B cell (primary cell): ENCODE measurements at regions not wholly inside any gene's neighbourhood (a gene's known extent, or its start where the extent isn't known, plus 50 kb on each side); places are given as distances from the start of the nearest gene placed in this dataset.

ENCODE experiments used
- ATAC-seq: fragments of 200-7000 bp; cut with Tn5 transposase; one replicate; pipeline ENCODE4 v1.10.0; 2021; ENCODE audit warnings: low read depth, mild to moderate bottlenecking, moderate number of reproducible peaks, moderate library complexity
- CTCF ChIA-PET: fragments of 350-600 bp; sonication (Branson Sonifier 250); formaldehyde crosslinking; loops from one replicate; lab custom pipeline; 2021; ENCODE audit warnings: antibody characterized with exemption, inconsistent platforms; lab: Charles Lee
- POLR2A ChIA-PET: fragments of 350-600 bp; sonication (Branson Sonifier 250); formaldehyde crosslinking; loops from one replicate; lab custom pipeline; 2021; ENCODE audit warnings: antibody characterized with exemption; lab: Charles Lee
- DNase-seq: peaks from one replicate; pipeline ENCODE4 v3.0.0; 2013
- H2AFZ ChIP-seq: 2 replicates; pipeline ENCODE4 v1.6.1; 2012; ENCODE audit warnings: mild to moderate bottlenecking, low read depth, low read length; ENCODE audit not compliant: insufficient read depth, poor library complexity, severe bottlenecking
- H3K27ac ChIP-seq, 2 donors: 1 replicate in 1 of 2; 2 replicates in 1 of 2; pipeline ENCODE4 v1.5.1; 2012 to 2013; ENCODE audit warnings: low read length in 2 of 2, mild to moderate bottlenecking in 2 of 2, moderate library complexity in 1 of 2
- H3K27me3 ChIP-seq, 4 experiments: fragments of 200-600 bp in 1 of 4; sonication (generic) in 1 of 4; replicated peaks in 1 of 4; 1 replicate in 2 of 4; 2 replicates in 2 of 4; pipeline versions ENCODE4 v1.6.1 to v1.7.0; 2013 to 2016; ENCODE audit warnings: low read length in 3 of 4, mild to moderate bottlenecking in 2 of 4, mixed read lengths in 1 of 4, moderate library complexity in 1 of 4; ENCODE audit not compliant: insufficient read depth in 4 of 4, control insufficient read depth in 3 of 4; ENCODE audit errors: control extremely low read depth in 1 of 4
- H3K36me3 ChIP-seq, 2 experiments: replicated peaks in 1 of 2; 1 replicate in 1 of 2; 2 replicates in 1 of 2; pipeline versions ENCODE4 v1.6.1 to v1.7.1; 2013; ENCODE audit warnings: low read length in 1 of 2; ENCODE audit not compliant: insufficient read depth in 2 of 2, control insufficient read depth in 1 of 2; ENCODE audit errors: control extremely low read depth in 1 of 2, extremely low read depth in 1 of 2
- H3K4me1 ChIP-seq, 2 donors: fragments of 200-600 bp in 1 of 2; sonication (generic) in 1 of 2; 1 replicate in 1 of 2; 2 replicates in 1 of 2; pipeline versions ENCODE4 v1.5.1 to v1.6.1; 2013 to 2017; ENCODE audit warnings: low read length in 2 of 2; ENCODE audit not compliant: control insufficient read depth in 2 of 2, insufficient read depth in 2 of 2
- H3K4me2 ChIP-seq: replicated peaks from 2 replicates; pipeline ENCODE3; 2012; ENCODE audit warnings: mild to moderate bottlenecking, low read depth, low read length; ENCODE audit not compliant: poor library complexity, severe bottlenecking
- H3K4me3 ChIP-seq, 5 experiments: fragments of 200-600 bp in 1 of 5; sonication (generic) in 1 of 5; 1 replicate in 3 of 5; 2 replicates in 2 of 5; pipeline versions ENCODE4 v1.5.1 to v1.7.0; 2011 to 2016; ENCODE audit warnings: low read length in 4 of 5, mild to moderate bottlenecking in 4 of 5, low read depth in 2 of 5, control low read depth in 1 of 5, moderate library complexity in 1 of 5; ENCODE audit not compliant: insufficient read depth in 1 of 5; ENCODE audit errors: control extremely low read depth in 1 of 5, extremely low read depth in 1 of 5
- H3K79me2 ChIP-seq: fragments of 200-600 bp; sonication (generic); one replicate; pipeline ENCODE4 v1.6.0; 2016; ENCODE audit warnings: low read length; ENCODE audit not compliant: control insufficient read depth, insufficient read depth
- H3K9ac ChIP-seq: fragments of 200-600 bp; sonication (generic); 2 replicates; pipeline ENCODE4 v1.6.1; 2017; ENCODE audit warnings: mild to moderate bottlenecking, low read length, moderate library complexity
- H3K9me3 ChIP-seq, 3 donors: one replicate each; pipeline versions ENCODE4 v1.6.1 to v1.7.1; 2013; ENCODE audit warnings: low read length in 2 of 3; ENCODE audit not compliant: control insufficient read depth in 2 of 3, insufficient read depth in 1 of 3; ENCODE audit errors: control extremely low read depth in 1 of 3
- H4K20me1 ChIP-seq: 2 replicates; pipeline ENCODE4 v1.6.0; 2012; ENCODE audit warnings: mild to moderate bottlenecking, low read length; ENCODE audit not compliant: insufficient read depth, control insufficient read depth, poor library complexity, severe bottlenecking
- H3K27ac Mint-ChIP-seq: one replicate; pipeline ENCODE4 v1.8.0; 2021; ENCODE audit warnings: mixed read lengths
- H3K27me3 Mint-ChIP-seq: one replicate; pipeline ENCODE4 v1.8.0; 2021; ENCODE audit warnings: mixed read lengths
- H3K4me1 Mint-ChIP-seq: one replicate; pipeline ENCODE4 v1.8.0; 2021; ENCODE audit warnings: mixed read lengths
- H3K4me3 Mint-ChIP-seq: one replicate; pipeline ENCODE4 v1.8.0; 2021; ENCODE audit warnings: mixed read lengths
- H3K9me3 Mint-ChIP-seq: one replicate; pipeline ENCODE4 v1.8.0; 2022; ENCODE audit warnings: mixed read lengths; ENCODE audit not compliant: insufficient read depth
- CTCF ChIP-seq: fragments of 200-600 bp; IDR thresholded peaks from one replicate; pipeline ENCODE4 v1.8.0; 2022; ENCODE audit warnings: antibody characterized with exemption, mild to moderate bottlenecking
- EZH2 ChIP-seq: IDR thresholded peaks from 2 replicates; pipeline ENCODE4 v1.6.1; 2012; ENCODE audit warnings: borderline replicate concordance, low read depth, mild to moderate bottlenecking, moderate library complexity, low read length; ENCODE audit not compliant: insufficient read depth, poor library complexity, severe bottlenecking
- WGBS: methylation state at CpG from one replicate; pipeline ENCODE4 v1.1.5; 2013; ENCODE audit warnings: missing lambda C conversion rate; ENCODE audit not compliant: insufficient coverage; 5-methylcytosine and 5-hydroxymethylcytosine counted together
- intact Hi-C: fragments of 100-400 bp; cut with micrococcal nuclease; formaldehyde crosslinking; loops from one replicate; pipeline ENCODE4 v1.10.0; 2022

- no peak for TF ChIP-seq CTCF
- H3K27me3 Mint-ChIP-seq, result peaks cover 35% of the 10 kb centered on the region
- no peak overlapping the region for H3K4me3 Mint-ChIP-seq
- H3K4me2 ChIP-seq, result no peak overlapping the region
- CTCF ChIA-PET, result no interaction called here
- H3K4me3 ChIP-seq, result no peak overlapping the region
- intact Hi-C loops, result no loop called here
- no peaks in the 10 kb centered on the region for H4K20me1 ChIP-seq
- no peaks in the 10 kb centered on the region for H3K9me3 Mint-ChIP-seq
- no peak overlapping the region for H3K9ac ChIP-seq
- POLR2A ChIA-PET, result no interaction called here
- DNase-seq (no peak), ATAC-seq (no peak)
- no peaks in the 10 kb centered on the region for H3K36me3 ChIP-seq
- H3K27me3 ChIP-seq, result peaks cover 0 to 2% (median 0%) of the 10 kb centered on the region in 4 experiments
- no peaks in the 10 kb centered on the region for H3K79me2 ChIP-seq
- 92% methylated on average over 5 of the region's 6 CpGs for WGBS
- H2AFZ ChIP-seq, result no peak overlapping the region
- H3K4me1 Mint-ChIP-seq, result no peaks in the 10 kb centered on the region
- no peak overlapping the region for H3K27ac Mint-ChIP-seq
- H3K4me1 ChIP-seq, result no peaks in the 10 kb centered on the region
- no peak overlapping the region for H3K27ac ChIP-seq
- H3K9me3 ChIP-seq, result no peaks in the 10 kb centered on the region
Measured at GRCh38 chr1:208336137-208336518, 91.9 kb upstream of the PLXNA2 start.

- no peaks in the 10 kb centered on the region for H3K36me3 ChIP-seq
- ATAC-seq (no peak), DNase-seq (no peak)
- ChIA-PET POLR2A (no interaction called here), CTCF (no interaction called here)
- H3K79me2 ChIP-seq, result no peaks in the 10 kb centered on the region
- H3K27me3 Mint-ChIP-seq, result peaks cover 16% of the 10 kb centered on the region
- H3K9me3 ChIP-seq, result no peaks in the 10 kb centered on the region
- H3K4me3 Mint-ChIP-seq, result no peak overlapping the region
- H4K20me1 ChIP-seq, result no peaks in the 10 kb centered on the region
- no peaks in the 10 kb centered on the region for H3K9me3 Mint-ChIP-seq
- 13% methylated on average over 1 of the region's 2 CpGs for WGBS
- H2AFZ ChIP-seq, result no peak overlapping the region
- intact Hi-C loops, result no loop called here
- H3K4me2 ChIP-seq, result no peak overlapping the region
- no peaks in the 10 kb centered on the region for H3K4me1 Mint-ChIP-seq
- no peak overlapping the region for H3K4me3 ChIP-seq
- H3K4me1 ChIP-seq, result no peaks in the 10 kb centered on the region
- no peak overlapping the region for H3K27ac ChIP-seq
- H3K27ac Mint-ChIP-seq, result no peak overlapping the region
- no peak overlapping the region for H3K9ac ChIP-seq
- TF ChIP-seq EZH2 (no peak), CTCF (no peak)
- peaks cover 0 to 2% (median 0%) of the 10 kb centered on the region in 4 experiments for H3K27me3 ChIP-seq
Measured at GRCh38 chr1:208339911-208340310, 95.7 kb upstream of the PLXNA2 start.
